IMR-90 (cell line): ENCODE measurements at regions not wholly inside any gene's neighbourhood (a gene's known extent, or its start where the extent isn't known, plus 50 kb on each side); places are given as distances from the start of the nearest gene placed in this dataset.

Source experiments
- CEBPB ChIP-seq: IDR thresholded peaks from 2 replicates; pipeline ENCODE4 v1.6.1; 2012; ENCODE audit warnings: low read depth, low read length, improper control_type of control experiment
- FOS ChIP-seq: fragments of 150-350 bp; IDR thresholded peaks from 2 replicates; pipeline ENCODE4 v1.6.1; 2016; ENCODE audit warnings: low read depth, low read length
- MAFK ChIP-seq: IDR thresholded peaks from 2 replicates; pipeline ENCODE4 v1.6.1; 2012; ENCODE audit warnings: low read depth, low read length, improper control_type of control experiment
- MXI1 ChIP-seq: IDR thresholded peaks from 2 replicates; pipeline ENCODE4 v1.6.1; 2012; ENCODE audit warnings: low read depth, mild to moderate bottlenecking, low read length, moderate library complexity, borderline replicate concordance
- POLR2A ChIP-seq: IDR thresholded peaks from 2 replicates; pipeline ENCODE4 v1.6.1; 2012; ENCODE audit warnings: mild to moderate bottlenecking, low read depth, low read length
- RFX5 ChIP-seq: IDR thresholded peaks from 2 replicates; pipeline ENCODE4 v1.8.0; 2012; ENCODE audit warnings: low read depth, mild to moderate bottlenecking, low read length, moderate library complexity
- SMC3 ChIP-seq: fragments of 150-350 bp; IDR thresholded peaks from 2 replicates; pipeline ENCODE4 v1.6.1; 2016; ENCODE audit warnings: low read depth, mild to moderate bottlenecking, antibody characterized with exemption, low read length, moderate library complexity
- TF ChIP-seq, protein P1 (sequence below): conservative IDR thresholded peaks from 2 replicates; pipeline ENCODE4 v1.5.1; 2012; ENCODE audit warnings: mild to moderate bottlenecking, low read depth, low read length, improper control_type of control experiment

DNA sequence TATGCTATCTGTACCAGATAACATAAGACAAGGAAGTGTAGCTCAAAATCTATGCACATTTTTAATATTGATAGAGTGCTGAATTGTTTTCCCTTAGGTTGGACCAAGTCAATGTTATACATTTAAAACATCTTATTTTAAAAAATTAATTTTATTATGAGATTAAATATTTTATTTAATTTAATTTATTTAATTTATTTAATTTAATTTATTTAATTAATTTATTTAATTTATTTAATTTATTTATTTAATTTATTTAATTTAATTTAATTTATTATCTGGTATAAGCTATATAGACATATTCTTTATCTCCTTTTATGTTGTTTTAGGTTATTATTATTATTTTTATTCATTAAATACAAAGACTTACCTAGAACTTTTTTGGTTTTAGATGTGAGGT lies 551.7 kb upstream of the LRRTM1 start:
- TF ChIP-seq POLR2A (no peak), FOS (no peak), RFX5 (no peak), MAFK (no peak), SMC3 (no peak), CEBPB (no peak), MXI1 (no peak)
- TF ChIP-seq, protein P1, sequence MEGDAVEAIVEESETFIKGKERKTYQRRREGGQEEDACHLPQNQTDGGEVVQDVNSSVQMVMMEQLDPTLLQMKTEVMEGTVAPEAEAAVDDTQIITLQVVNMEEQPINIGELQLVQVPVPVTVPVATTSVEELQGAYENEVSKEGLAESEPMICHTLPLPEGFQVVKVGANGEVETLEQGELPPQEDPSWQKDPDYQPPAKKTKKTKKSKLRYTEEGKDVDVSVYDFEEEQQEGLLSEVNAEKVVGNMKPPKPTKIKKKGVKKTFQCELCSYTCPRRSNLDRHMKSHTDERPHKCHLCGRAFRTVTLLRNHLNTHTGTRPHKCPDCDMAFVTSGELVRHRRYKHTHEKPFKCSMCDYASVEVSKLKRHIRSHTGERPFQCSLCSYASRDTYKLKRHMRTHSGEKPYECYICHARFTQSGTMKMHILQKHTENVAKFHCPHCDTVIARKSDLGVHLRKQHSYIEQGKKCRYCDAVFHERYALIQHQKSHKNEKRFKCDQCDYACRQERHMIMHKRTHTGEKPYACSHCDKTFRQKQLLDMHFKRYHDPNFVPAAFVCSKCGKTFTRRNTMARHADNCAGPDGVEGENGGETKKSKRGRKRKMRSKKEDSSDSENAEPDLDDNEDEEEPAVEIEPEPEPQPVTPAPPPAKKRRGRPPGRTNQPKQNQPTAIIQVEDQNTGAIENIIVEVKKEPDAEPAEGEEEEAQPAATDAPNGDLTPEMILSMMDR = no peak
